ENCODE measurements at regions not wholly inside any gene's neighbourhood (a gene's known extent, or its start where the extent isn't known, plus 50 kb on each side); places are given as distances from the start of the nearest gene placed in this dataset.

DNA sequence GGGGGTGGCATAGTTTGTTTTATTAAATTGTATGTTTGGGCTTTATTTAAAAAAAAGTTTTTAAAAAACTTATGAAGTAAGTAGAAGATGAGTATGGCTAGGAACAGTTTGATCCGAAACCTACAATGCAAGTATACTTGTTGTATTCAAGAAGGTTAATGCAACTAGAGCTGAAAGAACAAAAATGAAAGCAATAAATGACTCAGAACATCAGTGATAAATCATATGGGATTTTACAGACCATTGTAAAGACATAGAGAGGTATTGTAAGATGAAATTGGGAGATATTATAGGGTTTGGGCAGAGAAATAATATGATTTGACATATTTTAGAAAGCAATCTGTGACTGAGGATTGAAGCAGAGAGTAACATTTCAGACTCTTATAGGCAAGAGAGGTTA, 1135.3 kb downstream of the SLITRK5 start:
- TF ChIP-seq GATA2 (IDR thresholded peaks at IDR 0.05; ENCODE audit: low read depth, low read length) (no peak), GATA3 (IDR thresholded peaks at IDR 0.05; ENCODE audit: low read depth, low read length) (no peak)

All from SH-SY5Y (cell line).